ENCODE measurements at regions not wholly inside any gene's neighbourhood (a gene's known extent, or its start where the extent isn't known, plus 50 kb on each side); places are given as distances from the start of the nearest gene placed in this dataset.

GRCh38 chr10:78856421-78856820, 212.3 kb upstream of the ZMIZ1 start:
- H3K9ac ChIP-seq (ENCODE audit: insufficient read depth in 1 of 2, low read length in 2 of 2) = no peak overlapping the region
- H3K4me3 ChIP-seq = no peak overlapping the region
- no peaks in the 10 kb centered on the region for H3K9me3 ChIP-seq (ENCODE audit: control insufficient read depth in 4 of 4, insufficient read depth in 3 of 4, low read length in 3 of 4)
- no peaks in the 10 kb centered on the region for H3K27me3 ChIP-seq (ENCODE audit: control insufficient read depth in 3 of 3, insufficient read depth in 3 of 3, low read length in 2 of 3)
- no peak overlapping the region for H3K27ac ChIP-seq (ENCODE audit: low read depth in 1 of 2, low read length in 1 of 2)
- 61 to 71% methylated on average over 1 of the region's 1 CpG for WGBS, 2 donors
- TF ChIP-seq, protein P1, sequence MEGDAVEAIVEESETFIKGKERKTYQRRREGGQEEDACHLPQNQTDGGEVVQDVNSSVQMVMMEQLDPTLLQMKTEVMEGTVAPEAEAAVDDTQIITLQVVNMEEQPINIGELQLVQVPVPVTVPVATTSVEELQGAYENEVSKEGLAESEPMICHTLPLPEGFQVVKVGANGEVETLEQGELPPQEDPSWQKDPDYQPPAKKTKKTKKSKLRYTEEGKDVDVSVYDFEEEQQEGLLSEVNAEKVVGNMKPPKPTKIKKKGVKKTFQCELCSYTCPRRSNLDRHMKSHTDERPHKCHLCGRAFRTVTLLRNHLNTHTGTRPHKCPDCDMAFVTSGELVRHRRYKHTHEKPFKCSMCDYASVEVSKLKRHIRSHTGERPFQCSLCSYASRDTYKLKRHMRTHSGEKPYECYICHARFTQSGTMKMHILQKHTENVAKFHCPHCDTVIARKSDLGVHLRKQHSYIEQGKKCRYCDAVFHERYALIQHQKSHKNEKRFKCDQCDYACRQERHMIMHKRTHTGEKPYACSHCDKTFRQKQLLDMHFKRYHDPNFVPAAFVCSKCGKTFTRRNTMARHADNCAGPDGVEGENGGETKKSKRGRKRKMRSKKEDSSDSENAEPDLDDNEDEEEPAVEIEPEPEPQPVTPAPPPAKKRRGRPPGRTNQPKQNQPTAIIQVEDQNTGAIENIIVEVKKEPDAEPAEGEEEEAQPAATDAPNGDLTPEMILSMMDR (IDR thresholded peaks at IDR 0.05; ENCODE audit: control extremely low read depth, extremely low read depth) = no peak
- peaks cover 3 to 19% (median 4%) of the 10 kb centered on the region in 5 donors for H3K4me1 ChIP-seq (ENCODE audit: control insufficient read depth in 5 of 5, insufficient read depth in 5 of 5, low read length in 5 of 5)
- ATAC-seq (ENCODE audit: insufficient read depth, low FRiP score) (no peak), DNase-seq (peak; percentile 93 to 94 (median 93))
- no peaks in the 10 kb centered on the region for H3K36me3 ChIP-seq (ENCODE audit: control insufficient read depth in 4 of 4, insufficient read depth in 4 of 4, low read length in 4 of 4)

- Histone ChIP-seq H3K27ac (ENCODE audit: low read depth in 1 of 2, low read length in 1 of 2) (no peak overlapping the region), H3K4me3 (no peak overlapping the region), H3K9me3 (ENCODE audit: control insufficient read depth in 4 of 4, insufficient read depth in 3 of 4, low read length in 3 of 4) (no peaks in the 10 kb centered on the region), H3K27me3 (ENCODE audit: control insufficient read depth in 3 of 3, insufficient read depth in 3 of 3, low read length in 2 of 3) (no peaks in the 10 kb centered on the region), H3K4me1 (ENCODE audit: control insufficient read depth in 5 of 5, insufficient read depth in 5 of 5, low read length in 5 of 5) (peaks cover 0 to 20% (median 4%) of the 10 kb centered on the region in 5 donors), H3K36me3 (ENCODE audit: control insufficient read depth in 4 of 4, insufficient read depth in 4 of 4, low read length in 4 of 4) (no peaks in the 10 kb centered on the region), H3K9ac (ENCODE audit: insufficient read depth in 1 of 2, low read length in 2 of 2) (no peak overlapping the region)
- TF ChIP-seq, protein P1 (IDR thresholded peaks at IDR 0.05; ENCODE audit: control extremely low read depth, extremely low read depth) = no peak
- WGBS, 2 donors = 98 to 99% methylated on average over 3 of the region's 3 CpGs
- no peak for DNase-seq
- ATAC-seq (ENCODE audit: insufficient read depth, low FRiP score) = no peak
These were observed 211.6 kb upstream of the ZMIZ1 start for GRCh38 chr10:78857193-78857592.

DNA sequence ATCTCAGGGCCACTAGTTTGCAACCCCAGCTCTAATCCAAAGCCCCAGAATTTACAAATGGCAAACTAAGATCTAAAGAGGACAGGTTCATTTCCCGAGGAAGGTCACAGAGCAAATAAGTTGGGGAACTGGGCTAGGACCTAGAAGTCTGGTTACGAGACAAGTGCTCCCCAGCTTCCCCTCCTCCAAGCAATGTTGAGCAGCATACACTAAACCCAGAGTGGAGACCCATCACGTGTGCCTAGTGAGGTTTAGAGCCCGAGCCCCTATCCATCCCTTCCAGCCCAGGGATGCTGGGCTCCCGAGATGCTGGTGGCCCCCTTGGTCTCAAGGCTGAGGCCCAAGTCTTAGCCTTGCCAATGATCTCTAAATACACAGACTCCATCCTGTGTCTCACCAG, 209.5 kb upstream of the ZMIZ1 start:
- 88 to 90% methylated on average over 5 of the region's 5 CpGs for WGBS, 2 donors
- H3K4me1 ChIP-seq (ENCODE audit: control insufficient read depth in 5 of 5, insufficient read depth in 5 of 5, low read length in 5 of 5) = peaks cover 0 to 26% (median 4%) of the 10 kb centered on the region in 5 donors
- DNase-seq = no peak

More for the DNA sequence above, 209.5 kb upstream of the ZMIZ1 start:
- Histone ChIP-seq H3K4me3 (no peak overlapping the region), H3K9me3 (ENCODE audit: control insufficient read depth in 4 of 4, insufficient read depth in 3 of 4, low read length in 3 of 4) (no peaks in the 10 kb centered on the region), H3K9ac (ENCODE audit: insufficient read depth in 1 of 2, low read length in 2 of 2) (no peak overlapping the region), H3K36me3 (ENCODE audit: control insufficient read depth in 4 of 4, insufficient read depth in 4 of 4, low read length in 4 of 4) (no peaks in the 10 kb centered on the region), H3K27ac (ENCODE audit: low read depth in 1 of 2, low read length in 1 of 2) (no peak overlapping the region), H3K27me3 (ENCODE audit: control insufficient read depth in 3 of 3, insufficient read depth in 3 of 3, low read length in 2 of 3) (no peaks in the 10 kb centered on the region)
- TF ChIP-seq, protein P1 (IDR thresholded peaks at IDR 0.05; ENCODE audit: control extremely low read depth, extremely low read depth) = no peak
- ATAC-seq (ENCODE audit: insufficient read depth, low FRiP score) = no peak

All from lung (tissue), 11 donors.